Thymus (tissue), 11 donors: ENCODE measurements at regions not wholly inside any gene's neighbourhood (a gene's known extent, or its start where the extent isn't known, plus 50 kb on each side); places are given as distances from the start of the nearest gene placed in this dataset.

Experiments
- DNase-seq, 9 donors: peaks; one replicate each; pipeline ENCODE4 v3.0.0-alpha.2; 2013; ENCODE audit warnings: low spot score in 9 of 9, low read depth in 6 of 9, missing footprints in 1 of 9
- H3K27ac ChIP-seq, 2 donors: one replicate each; pipeline ENCODE4 v1.5.1; 2013; ENCODE audit warnings: control low read depth in 1 of 2, low read depth in 1 of 2, low read length in 1 of 2, mild to moderate bottlenecking in 1 of 2, moderate library complexity in 1 of 2
- H3K27me3 ChIP-seq, 2 donors: one replicate each; pipeline ENCODE4 v1.5.1; 2013; ENCODE audit warnings: low read length in 1 of 2; ENCODE audit not compliant: control insufficient read depth in 2 of 2, insufficient read depth in 1 of 2
- H3K36me3 ChIP-seq, 2 donors: one replicate each; pipeline ENCODE4 v1.5.1; 2013; ENCODE audit warnings: low read length in 1 of 2, mild to moderate bottlenecking in 1 of 2, moderate library complexity in 1 of 2; ENCODE audit not compliant: control insufficient read depth in 2 of 2, insufficient read depth in 2 of 2
- H3K4me1 ChIP-seq, 2 donors: one replicate each; pipeline ENCODE4 v1.5.1; 2013; ENCODE audit warnings: low read length in 2 of 2; ENCODE audit not compliant: control insufficient read depth in 2 of 2, insufficient read depth in 2 of 2
- H3K4me3 ChIP-seq, 2 donors: one replicate each; pipeline ENCODE4 v1.5.1; 2013; ENCODE audit warnings: low read length in 2 of 2, control low read depth in 1 of 2, mild to moderate bottlenecking in 1 of 2
- H3K9me3 ChIP-seq, 2 donors: one replicate each; pipeline ENCODE4 v1.5.1; 2013; ENCODE audit warnings: low read length in 1 of 2, mild to moderate bottlenecking in 1 of 2; ENCODE audit not compliant: control insufficient read depth in 2 of 2, insufficient read depth in 1 of 2
- WGBS: extraction: QIAGEN DNeasy Blood & Tissue Kit; methylation state at CpG from one replicate; pipeline ENCODE4 v1.1.7; 2013; 5-methylcytosine and 5-hydroxymethylcytosine counted together
- donor health status: healthy.

GRCh38 chr9:16025627-16026026, 472.8 kb downstream of the CCDC171 start:
- Histone ChIP-seq H3K36me3 (no peaks in the 10 kb centered on the region), H3K9me3 (no peaks in the 10 kb centered on the region), H3K27me3 (no peaks in the 10 kb centered on the region), H3K4me1 (no peaks in the 10 kb centered on the region), H3K27ac (no peak overlapping the region), H3K4me3 (no peak overlapping the region)
- 96% methylated on average over 2 of the region's 2 CpGs for WGBS
- DNase-seq, result no peak

- 94% methylated on average over 2 of the region's 2 CpGs for WGBS
- Histone ChIP-seq H3K4me1 (no peaks in the 10 kb centered on the region), H3K9me3 (no peaks in the 10 kb centered on the region), H3K4me3 (no peak overlapping the region), H3K36me3 (no peaks in the 10 kb centered on the region), H3K27me3 (no peaks in the 10 kb centered on the region), H3K27ac (no peak overlapping the region)
- no peak for DNase-seq
Observed at GRCh38 chr9:16026886-16027285, 474.0 kb downstream of the CCDC171 start.

GRCh38 chr9:16028548-16028947, 475.7 kb downstream of the CCDC171 start:
- WGBS, result 91% methylated on average over 2 of the region's 2 CpGs
- no peak overlapping the region for H3K4me3 ChIP-seq
- DNase-seq, result no peak
- H3K27ac ChIP-seq, result no peak overlapping the region
- no peaks in the 10 kb centered on the region for H3K27me3 ChIP-seq
- no peaks in the 10 kb centered on the region for H3K4me1 ChIP-seq
- H3K36me3 ChIP-seq, result no peaks in the 10 kb centered on the region
- no peaks in the 10 kb centered on the region for H3K9me3 ChIP-seq

- no peak overlapping the region for H3K27ac ChIP-seq
- H3K36me3 ChIP-seq, result no peaks in the 10 kb centered on the region
- 94% methylated on average over 7 of the region's 7 CpGs for WGBS
- DNase-seq, result no peak
- H3K27me3 ChIP-seq, result no peaks in the 10 kb centered on the region
- H3K4me1 ChIP-seq, result no peaks in the 10 kb centered on the region
- no peaks in the 10 kb centered on the region for H3K9me3 ChIP-seq
- H3K4me3 ChIP-seq, result no peak overlapping the region
Observed at GRCh38 chr9:16029046-16029615, 476.3 kb downstream of the CCDC171 start.

DNA sequence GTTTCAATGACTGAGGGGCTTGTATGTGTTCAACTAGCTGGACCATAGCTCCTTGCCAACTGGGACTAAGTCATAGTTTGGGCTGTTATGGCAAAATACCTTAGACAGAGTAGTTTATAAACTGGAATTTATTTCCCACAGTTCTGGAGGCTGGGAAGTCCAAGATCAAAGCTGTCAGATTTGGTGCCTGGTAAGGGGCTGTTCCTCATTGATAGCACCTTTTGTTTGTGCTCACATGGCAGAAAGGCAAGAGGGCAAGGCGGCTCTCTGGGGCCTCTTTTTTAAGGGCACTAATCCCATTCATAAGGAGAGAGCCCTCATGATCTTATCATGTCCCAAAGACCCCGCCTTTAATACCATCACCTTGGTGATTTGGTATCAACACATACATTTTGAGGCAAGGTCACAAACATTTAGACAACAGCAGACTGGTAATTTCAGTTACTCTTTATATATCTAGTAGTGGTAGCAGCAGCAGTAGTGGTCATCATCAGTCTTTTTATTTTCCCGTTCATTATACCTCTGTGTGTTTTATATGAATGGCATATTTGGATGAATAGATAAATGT, 477.0 kb downstream of the CCDC171 start:
- Histone ChIP-seq H3K4me1 (no peaks in the 10 kb centered on the region), H3K4me3 (no peak overlapping the region)
- WGBS, result 95% methylated on average over 3 of the region's 3 CpGs

GRCh38 chr9:16030528-16031185, 477.8 kb downstream of the CCDC171 start:
- DNase-seq, result no peak
- WGBS, result 18% methylated on average over 8 of the region's 8 CpGs
- no peaks in the 10 kb centered on the region for H3K9me3 ChIP-seq
- no peaks in the 10 kb centered on the region for H3K27me3 ChIP-seq
- no peak overlapping the region for H3K27ac ChIP-seq
- no peaks in the 10 kb centered on the region for H3K36me3 ChIP-seq
- no peak overlapping the region for H3K4me3 ChIP-seq
- no peaks in the 10 kb centered on the region for H3K4me1 ChIP-seq

More for the DNA sequence above, 477.0 kb downstream of the CCDC171 start:
- H3K36me3 ChIP-seq, result no peaks in the 10 kb centered on the region
- H3K27ac ChIP-seq, result no peak overlapping the region
- no peaks in the 10 kb centered on the region for H3K9me3 ChIP-seq
- DNase-seq, result no peak
- no peaks in the 10 kb centered on the region for H3K27me3 ChIP-seq

DNA sequence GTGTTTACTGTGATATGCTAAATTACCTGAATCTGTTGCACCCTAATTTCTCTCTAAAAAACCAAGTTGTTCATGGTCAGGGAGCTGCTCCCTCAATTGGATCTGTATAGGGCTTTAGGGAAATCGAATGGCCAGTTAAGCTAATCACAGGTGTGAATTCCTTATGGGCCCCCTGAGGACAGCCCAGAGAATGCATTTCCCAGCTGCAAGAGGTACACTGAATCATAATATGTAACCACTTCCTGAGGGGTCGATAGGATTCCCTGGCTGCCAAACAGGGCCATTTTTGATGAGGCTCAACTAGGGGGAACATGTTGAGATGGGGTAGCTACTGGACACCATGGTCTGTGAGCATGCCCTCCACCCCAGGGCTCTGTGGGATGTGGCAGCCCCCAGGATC, 478.6 kb downstream of the CCDC171 start:
- 51% methylated on average over 2 of the region's 2 CpGs for WGBS
- Histone ChIP-seq H3K27ac (no peak overlapping the region), H3K27me3 (no peaks in the 10 kb centered on the region), H3K4me1 (no peaks in the 10 kb centered on the region), H3K36me3 (no peaks in the 10 kb centered on the region), H3K4me3 (no peak overlapping the region), H3K9me3 (no peaks in the 10 kb centered on the region)
- DNase-seq, result no peak

- WGBS, result 91% methylated on average over 6 of the region's 6 CpGs
Observed at GRCh38 chr9:16031971-16032370, 479.1 kb downstream of the CCDC171 start.

GRCh38 chr9:16032799-16033198, 480.0 kb downstream of the CCDC171 start:
- 95% methylated on average over 2 of the region's 2 CpGs for WGBS

More at GRCh38 chr9:16031971-16032370, 479.1 kb downstream of the CCDC171 start:
- Histone ChIP-seq H3K27ac (no peak overlapping the region), H3K4me1 (no peaks in the 10 kb centered on the region), H3K9me3 (no peaks in the 10 kb centered on the region), H3K36me3 (no peaks in the 10 kb centered on the region), H3K27me3 (no peaks in the 10 kb centered on the region), H3K4me3 (no peak overlapping the region)
- DNase-seq, result no peak

More at GRCh38 chr9:16032799-16033198, 480.0 kb downstream of the CCDC171 start:
- H3K36me3 ChIP-seq, result no peaks in the 10 kb centered on the region
- no peaks in the 10 kb centered on the region for H3K9me3 ChIP-seq
- no peaks in the 10 kb centered on the region for H3K27me3 ChIP-seq
- no peak overlapping the region for H3K27ac ChIP-seq
- H3K4me1 ChIP-seq, result no peaks in the 10 kb centered on the region
- no peak overlapping the region for H3K4me3 ChIP-seq
- no peak for DNase-seq
